H9 (cell line): ENCODE measurements at regions not wholly inside any gene's neighbourhood (a gene's known extent, or its start where the extent isn't known, plus 50 kb on each side); places are given as distances from the start of the nearest gene placed in this dataset.

Experiments
- DNase-seq: peaks from one replicate; pipeline ENCODE4 v3.0.0-alpha.2; 2017
- H2AFZ ChIP-seq: one replicate; pipeline ENCODE4 v1.6.1; 2013; ENCODE audit warnings: mild to moderate bottlenecking, low read length, control low read depth, moderate library complexity
- H2AK5ac ChIP-seq: 2 replicates; pipeline ENCODE4 v1.6.1; 2013; ENCODE audit warnings: low read length, control low read depth, mixed read lengths; ENCODE audit not compliant: insufficient read length
- H2BK120ac ChIP-seq: one replicate; pipeline ENCODE4 v1.6.1; 2013; ENCODE audit warnings: low read depth, mild to moderate bottlenecking, low read length, control low read depth, inconsistent platforms; ENCODE audit not compliant: poor library complexity, severe bottlenecking
- H2BK12ac ChIP-seq: 2 replicates; pipeline ENCODE4 v1.6.1; 2013; ENCODE audit warnings: low read length, control low read depth, mixed read lengths, low read depth; ENCODE audit not compliant: insufficient read length
- H2BK15ac ChIP-seq: 2 replicates; pipeline ENCODE4 v1.6.1; 2013; ENCODE audit warnings: low read depth, low read length, control low read depth
- H2BK20ac ChIP-seq: one replicate; pipeline ENCODE4 v1.6.1; 2013; ENCODE audit warnings: low read depth, mild to moderate bottlenecking, low read length, control low read depth, inconsistent platforms; ENCODE audit not compliant: poor library complexity, severe bottlenecking
- H2BK5ac ChIP-seq: 2 replicates; pipeline ENCODE4 v1.6.1; 2013; ENCODE audit warnings: low read length, control low read depth, mixed read lengths; ENCODE audit not compliant: insufficient read length
- H3K14ac ChIP-seq: 2 replicates; pipeline ENCODE4 v1.6.1; 2013; ENCODE audit warnings: low read length, control low read depth; ENCODE audit not compliant: insufficient read depth
- H3K18ac ChIP-seq: 2 replicates; pipeline ENCODE4 v1.6.1; 2013; ENCODE audit warnings: low read depth, mild to moderate bottlenecking, mixed read lengths, low read length, control low read depth; ENCODE audit not compliant: insufficient read length
- H3K23ac ChIP-seq: 2 replicates; pipeline ENCODE4 v1.6.1; 2013; ENCODE audit warnings: low read length, control low read depth, mixed read lengths, low read depth; ENCODE audit not compliant: insufficient read length
- H3K23me2 ChIP-seq: 2 replicates; pipeline ENCODE4 v1.6.1; 2013; ENCODE audit warnings: low read depth, mild to moderate bottlenecking, mixed read lengths, low read length, control low read depth; ENCODE audit not compliant: insufficient read length, poor library complexity, severe bottlenecking
- H3K27ac ChIP-seq: 2 replicates; pipeline ENCODE4 v1.5.1; 2013; ENCODE audit warnings: low read length, control low read depth, mixed read lengths, low read depth; ENCODE audit not compliant: insufficient read length
- H3K27me3 ChIP-seq: 2 replicates; pipeline ENCODE4 v1.6.1; 2013; ENCODE audit warnings: low read length, control low read depth, inconsistent platforms; ENCODE audit not compliant: insufficient read depth
- H3K4ac ChIP-seq: 2 replicates; pipeline ENCODE4 v1.6.1; 2013; ENCODE audit warnings: low read depth, mild to moderate bottlenecking, control low read depth, inconsistent platforms, low read length, moderate library complexity
- H3K4me1 ChIP-seq: 2 replicates; pipeline ENCODE4 v1.6.1; 2013; ENCODE audit warnings: low read length, control low read depth, inconsistent platforms; ENCODE audit not compliant: insufficient read depth
- H3K4me2 ChIP-seq: 2 replicates; pipeline ENCODE4 v1.6.1; 2013; ENCODE audit warnings: low read length, control low read depth, mixed read lengths; ENCODE audit not compliant: insufficient read length, insufficient read depth
- H3K56ac ChIP-seq: 2 replicates; pipeline ENCODE4 v1.6.1; 2013; ENCODE audit warnings: low read depth, mild to moderate bottlenecking, mixed read lengths, low read length, control low read depth; ENCODE audit not compliant: insufficient read length
- H3K79me1 ChIP-seq: 2 replicates; pipeline ENCODE4 v1.6.1; 2013; ENCODE audit warnings: low read depth, mild to moderate bottlenecking, moderate library complexity, low read length, control low read depth, inconsistent platforms; ENCODE audit not compliant: insufficient read depth, poor library complexity, severe bottlenecking
- H3K79me2 ChIP-seq: 2 replicates; pipeline ENCODE4 v1.6.1; 2013; ENCODE audit warnings: low read length, control low read depth, inconsistent platforms; ENCODE audit not compliant: insufficient read depth
- H3K9ac ChIP-seq: 2 replicates; pipeline ENCODE4 v1.6.1; 2013; ENCODE audit warnings: low read length, control low read depth, mixed read lengths; ENCODE audit not compliant: insufficient read length; ENCODE audit errors: extremely low read depth
- H3K9me3 ChIP-seq: one replicate; pipeline ENCODE4 v1.6.1; 2013; ENCODE audit warnings: low read depth, low read length, inconsistent platforms; ENCODE audit not compliant: control insufficient read depth
- H3T11ph ChIP-seq: one replicate; pipeline ENCODE4 v1.6.1; 2013; ENCODE audit warnings: mild to moderate bottlenecking, low read length, control low read depth, inconsistent platforms
- H4K20me1 ChIP-seq: one replicate; pipeline ENCODE4 v1.6.1; 2013; ENCODE audit not compliant: control insufficient read depth, insufficient read length, insufficient read depth
- H4K5ac ChIP-seq: 2 replicates; pipeline ENCODE4 v1.6.1; 2013; ENCODE audit warnings: low read depth, mild to moderate bottlenecking, mixed read lengths, low read length, control low read depth; ENCODE audit not compliant: insufficient read length
- H4K8ac ChIP-seq: replicated peaks from 2 replicates; pipeline ENCODE4 v1.6.1; 2013; ENCODE audit warnings: low read length, control low read depth, mixed read lengths, low read depth; ENCODE audit not compliant: insufficient read length
- H4K91ac ChIP-seq: 2 replicates; pipeline ENCODE4 v1.6.1; 2013; ENCODE audit warnings: low read depth, mild to moderate bottlenecking, moderate library complexity, mixed read lengths, low read length, control low read depth; ENCODE audit not compliant: insufficient read length
- H3K27ac Mint-ChIP-seq, 3 experiments: 2 replicates in 2 of 3; 3 replicates in 1 of 3; pipeline ENCODE4 v1.8.0; 2020 to 2021; ENCODE audit warnings: mixed read lengths in 3 of 3, mild to moderate bottlenecking in 1 of 3, moderate library complexity in 1 of 3
- H3K27me3 Mint-ChIP-seq: 2 replicates; pipeline ENCODE4 v1.8.0; 2021; ENCODE audit warnings: low read depth, mild to moderate bottlenecking, moderate library complexity, mixed read lengths
- H3K36me3 Mint-ChIP-seq, 3 experiments: 2 replicates in 2 of 3; 3 replicates in 1 of 3; pipeline ENCODE4 v1.8.0; 2020 to 2021; ENCODE audit warnings: low read depth in 3 of 3, mixed read lengths in 3 of 3; ENCODE audit not compliant: insufficient read depth in 1 of 3
- H3K4me1 Mint-ChIP-seq, 2 experiments: 2 replicates each; pipeline ENCODE4 v1.8.0; 2020; ENCODE audit warnings: mixed read lengths in 2 of 2
- H3K4me3 Mint-ChIP-seq, 2 experiments: 2 replicates in 1 of 2; 3 replicates in 1 of 2; pipeline ENCODE4 v1.8.0; 2020 to 2021; ENCODE audit warnings: mild to moderate bottlenecking in 2 of 2, mixed read lengths in 2 of 2, moderate library complexity in 1 of 2
- H3K9me3 Mint-ChIP-seq, 2 experiments: 2 replicates in 1 of 2; 3 replicates in 1 of 2; pipeline ENCODE4 v1.8.0; 2020; ENCODE audit warnings: mild to moderate bottlenecking in 2 of 2, mixed read lengths in 2 of 2, moderate library complexity in 1 of 2
- WGBS: extraction: QIAGEN DNeasy Blood & Tissue Kit; methylation state at CpG from one replicate; pipeline ENCODE4 v1.1.7; 2013; ENCODE audit warnings: missing lambda C conversion rate, low lambda C conversion rate, mixed read lengths; ENCODE audit not compliant: insufficient read length; ENCODE audit errors: extremely low coverage; 5-methylcytosine and 5-hydroxymethylcytosine counted together
- TF ChIP-seq, protein P1 (sequence below): fragments of 200-600 bp; sonication (generic); conservative IDR thresholded peaks from 3 replicates; pipeline ENCODE4 v1.8.0; 2021; ENCODE audit warnings: antibody characterized with exemption, mild to moderate bottlenecking

DNA sequence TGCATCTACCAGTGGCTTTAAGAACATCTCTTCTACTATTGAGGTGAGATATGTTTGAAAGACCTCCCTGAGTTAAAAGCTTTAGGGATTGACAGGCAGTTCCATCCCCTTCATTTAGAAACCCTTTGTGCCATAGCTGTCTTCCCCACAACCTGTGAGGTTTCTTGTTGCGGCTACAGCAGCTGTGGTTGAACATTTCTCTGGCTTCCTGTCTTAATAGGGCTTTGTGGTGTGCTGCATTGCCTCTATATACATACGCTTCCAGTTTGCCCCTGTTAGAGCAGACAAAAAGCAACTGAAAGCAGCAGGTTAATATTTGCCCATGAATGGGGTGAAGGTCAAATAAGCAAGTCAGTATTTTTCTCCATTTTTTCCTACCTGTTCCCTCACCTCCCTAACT is 210.2 kb downstream of the TMEM200A start:
- Mint-ChIP-seq H3K4me1 (no peaks in the 10 kb centered on the region), H3K9me3 (peaks cover 0 to 2% of the 10 kb centered on the region in 2 experiments; a peak in 1 of 5 replicates), H3K36me3 (no peaks in the 10 kb centered on the region), H3K27ac (no peak overlapping the region), H3K4me3 (no peak overlapping the region), H3K27me3 (no peaks in the 10 kb centered on the region)
- H3K14ac ChIP-seq, result no peak overlapping the region
- no peak overlapping the region for H3K4me2 ChIP-seq
- H3K23me2 ChIP-seq, result no peaks in the 10 kb centered on the region
- H2BK120ac ChIP-seq, result no peak overlapping the region
- no peaks in the 10 kb centered on the region for H4K20me1 ChIP-seq
- H4K5ac ChIP-seq, result no peak overlapping the region
- H4K8ac ChIP-seq, result no peak overlapping the region
- H2BK20ac ChIP-seq, result no peak overlapping the region
- H3K4ac ChIP-seq, result no peak overlapping the region
- H3K18ac ChIP-seq, result no peak overlapping the region
- H2BK5ac ChIP-seq, result no peak overlapping the region
- no peaks in the 10 kb centered on the region for H3K9me3 ChIP-seq
- H3K27me3 ChIP-seq, result no peaks in the 10 kb centered on the region
- H2BK12ac ChIP-seq, result no peak overlapping the region
- no peak overlapping the region for H3K27ac ChIP-seq
- TF ChIP-seq, protein P1, sequence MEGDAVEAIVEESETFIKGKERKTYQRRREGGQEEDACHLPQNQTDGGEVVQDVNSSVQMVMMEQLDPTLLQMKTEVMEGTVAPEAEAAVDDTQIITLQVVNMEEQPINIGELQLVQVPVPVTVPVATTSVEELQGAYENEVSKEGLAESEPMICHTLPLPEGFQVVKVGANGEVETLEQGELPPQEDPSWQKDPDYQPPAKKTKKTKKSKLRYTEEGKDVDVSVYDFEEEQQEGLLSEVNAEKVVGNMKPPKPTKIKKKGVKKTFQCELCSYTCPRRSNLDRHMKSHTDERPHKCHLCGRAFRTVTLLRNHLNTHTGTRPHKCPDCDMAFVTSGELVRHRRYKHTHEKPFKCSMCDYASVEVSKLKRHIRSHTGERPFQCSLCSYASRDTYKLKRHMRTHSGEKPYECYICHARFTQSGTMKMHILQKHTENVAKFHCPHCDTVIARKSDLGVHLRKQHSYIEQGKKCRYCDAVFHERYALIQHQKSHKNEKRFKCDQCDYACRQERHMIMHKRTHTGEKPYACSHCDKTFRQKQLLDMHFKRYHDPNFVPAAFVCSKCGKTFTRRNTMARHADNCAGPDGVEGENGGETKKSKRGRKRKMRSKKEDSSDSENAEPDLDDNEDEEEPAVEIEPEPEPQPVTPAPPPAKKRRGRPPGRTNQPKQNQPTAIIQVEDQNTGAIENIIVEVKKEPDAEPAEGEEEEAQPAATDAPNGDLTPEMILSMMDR, result no peak
- no peaks in the 10 kb centered on the region for H3K79me2 ChIP-seq
- H3K4me1 ChIP-seq, result no peaks in the 10 kb centered on the region
- WGBS, result no CpG with 5 or more reads among the region's 2 CpGs
- H3K79me1 ChIP-seq, result no peaks in the 10 kb centered on the region
- no peak overlapping the region for H3T11ph ChIP-seq
- no peak overlapping the region for H3K9ac ChIP-seq
- no peak overlapping the region for H2BK15ac ChIP-seq
- no peak overlapping the region for H3K23ac ChIP-seq
- DNase-seq, result no peak
- no peak overlapping the region for H3K56ac ChIP-seq
- no peak overlapping the region for H2AK5ac ChIP-seq
- H4K91ac ChIP-seq, result no peak overlapping the region
- no peak overlapping the region for H2AFZ ChIP-seq
